Cardiac fibroblast (primary cell): ENCODE measurements at regions not wholly inside any gene's neighbourhood (a gene's known extent, or its start where the extent isn't known, plus 50 kb on each side); places are given as distances from the start of the nearest gene placed in this dataset.

Source experiments
- DNase-seq, 2 donors: peaks; one replicate each; pipeline versions ENCODE4 v3.0.0 to v3.0.0-alpha.2; 2010; ENCODE audit warnings: low read depth in 2 of 2
- H3K4me3 ChIP-seq, 2 donors: replicated peaks in 1 of 2; 1 replicate in 1 of 2; 2 replicates in 1 of 2; pipeline ENCODE4 v1.5.1; 2011; ENCODE audit warnings: low read depth in 2 of 2, low read length in 2 of 2, mild to moderate bottlenecking in 2 of 2, moderate library complexity in 1 of 2
- CTCF ChIP-seq: IDR thresholded peaks from one replicate; pipeline ENCODE4 v1.5.1; 2011; ENCODE audit warnings: low read depth, mild to moderate bottlenecking, low read length, inconsistent platforms

- H3K4me3 ChIP-seq: no peak overlapping the region
- no peak for TF ChIP-seq CTCF
- DNase-seq: peak; percentile 21 to 84
Measured at GRCh38 chr3:177724020-177724638, 526.8 kb upstream of the TBL1XR1 start.

- DNase-seq: no peak
Measured at GRCh38 chr3:177725165-177725564, 527.9 kb upstream of the TBL1XR1 start.

GRCh38 chr3:177726807-177727206 is 529.5 kb upstream of the TBL1XR1 start:
- no peak overlapping the region for H3K4me3 ChIP-seq
- no peak for DNase-seq
- TF ChIP-seq CTCF: no peak

More at GRCh38 chr3:177725165-177725564, 527.9 kb upstream of the TBL1XR1 start:
- H3K4me3 ChIP-seq: no peak overlapping the region
- no peak for TF ChIP-seq CTCF

- TF ChIP-seq CTCF: no peak
- peak; percentile 59 to 72 for DNase-seq
- no peak overlapping the region for H3K4me3 ChIP-seq
Measured at GRCh38 chr3:177729956-177730681, 532.8 kb upstream of the TBL1XR1 start.

GRCh38 chr3:177730814-177731213 is 533.5 kb upstream of the TBL1XR1 start:
- no peak for TF ChIP-seq CTCF
- no peak for DNase-seq
- no peak overlapping the region for H3K4me3 ChIP-seq

- no peak overlapping the region for H3K4me3 ChIP-seq
- TF ChIP-seq CTCF: no peak
- DNase-seq: peak; percentile 41 to 85
Measured at GRCh38 chr3:177731644-177732268, 534.5 kb upstream of the TBL1XR1 start.
